22Rv1 (cell line): ENCODE measurements at regions not wholly inside any gene's neighbourhood (a gene's known extent, or its start where the extent isn't known, plus 50 kb on each side); places are given as distances from the start of the nearest gene placed in this dataset.

Source experiments
- ZFX ChIP-seq: fragments of 450-650 bp; IDR thresholded peaks from 2 replicates; pipeline ENCODE4 v1.6.1; 2017; ENCODE audit warnings: antibody characterized with exemption, borderline replicate concordance
- TF ChIP-seq, protein P1 (sequence below): fragments of 450-650 bp; IDR thresholded peaks from 2 replicates; pipeline ENCODE4 v1.5.1; 2017; ENCODE audit warnings: mild to moderate bottlenecking

DNA sequence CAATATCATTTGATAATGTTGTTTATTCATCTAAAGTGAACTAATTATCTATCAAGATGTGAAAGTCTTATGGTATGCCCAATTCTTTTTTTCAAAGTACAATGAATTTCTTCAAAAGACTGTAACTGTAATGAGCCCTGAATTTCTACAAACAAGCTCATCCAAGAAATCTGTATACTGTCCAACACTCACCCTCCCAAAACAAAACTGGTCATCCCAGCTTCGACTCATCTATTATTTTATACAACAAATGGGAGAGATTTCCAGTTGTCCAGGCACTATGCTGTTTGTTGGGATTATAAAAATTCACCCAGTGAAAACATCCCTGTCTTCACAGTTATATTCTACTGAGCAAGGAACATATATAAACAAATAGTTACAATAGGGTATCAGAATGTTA is 806.9 kb downstream of the TNS3 start:
- TF ChIP-seq, protein P1, sequence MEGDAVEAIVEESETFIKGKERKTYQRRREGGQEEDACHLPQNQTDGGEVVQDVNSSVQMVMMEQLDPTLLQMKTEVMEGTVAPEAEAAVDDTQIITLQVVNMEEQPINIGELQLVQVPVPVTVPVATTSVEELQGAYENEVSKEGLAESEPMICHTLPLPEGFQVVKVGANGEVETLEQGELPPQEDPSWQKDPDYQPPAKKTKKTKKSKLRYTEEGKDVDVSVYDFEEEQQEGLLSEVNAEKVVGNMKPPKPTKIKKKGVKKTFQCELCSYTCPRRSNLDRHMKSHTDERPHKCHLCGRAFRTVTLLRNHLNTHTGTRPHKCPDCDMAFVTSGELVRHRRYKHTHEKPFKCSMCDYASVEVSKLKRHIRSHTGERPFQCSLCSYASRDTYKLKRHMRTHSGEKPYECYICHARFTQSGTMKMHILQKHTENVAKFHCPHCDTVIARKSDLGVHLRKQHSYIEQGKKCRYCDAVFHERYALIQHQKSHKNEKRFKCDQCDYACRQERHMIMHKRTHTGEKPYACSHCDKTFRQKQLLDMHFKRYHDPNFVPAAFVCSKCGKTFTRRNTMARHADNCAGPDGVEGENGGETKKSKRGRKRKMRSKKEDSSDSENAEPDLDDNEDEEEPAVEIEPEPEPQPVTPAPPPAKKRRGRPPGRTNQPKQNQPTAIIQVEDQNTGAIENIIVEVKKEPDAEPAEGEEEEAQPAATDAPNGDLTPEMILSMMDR = no peak
- TF ChIP-seq ZFX = no peak
